K562 (cell line): ENCODE measurements at regions not wholly inside any gene's neighbourhood (a gene's known extent, or its start where the extent isn't known, plus 50 kb on each side); places are given as distances from the start of the nearest gene placed in this dataset.
A peak's percentile ranks its signal among the peaks of the same experiment; 100 is the strongest.

Source experiments
- RAD21 ChIP-seq, 2 experiments: fragments of 250-450 bp in 1 of 2; fragments of 450-650 bp in 1 of 2; sonication (Bioruptor Pico) in 1 of 2; formaldehyde crosslinking in 1 of 2; IDR thresholded peaks in 1 of 2; conservative IDR thresholded peaks in 1 of 2; 2 replicates each; pipeline versions ENCODE4 v1.4.0 to v1.8.0; 2020 to 2022; ENCODE audit warnings: mild to moderate bottlenecking in 2 of 2, moderate library complexity in 1 of 2
- YBX1 ChIP-seq: fragments of 450-650 bp; IDR thresholded peaks from 2 replicates; pipeline ENCODE4 v1.7.1; 2016; ENCODE audit warnings: mild to moderate bottlenecking
- ZNF316 ChIP-seq: fragments of 450-650 bp; IDR thresholded peaks from 2 replicates; pipeline ENCODE4 v1.6.1; 2016
- TF ChIP-seq, protein P1 (sequence below): sonication (generic); formaldehyde crosslinking; IDR thresholded peaks from 2 replicates; pipeline ENCODE4 v1.8.0; 2022; ENCODE audit warnings: missing genetic modification reagents, mild to moderate bottlenecking, borderline replicate concordance
- TF ChIP-seq, protein P2 (sequence below): fragments of 450-650 bp; IDR thresholded peaks from 2 replicates; pipeline ENCODE4 v1.6.1; 2016
- TF ChIP-seq, protein P3 (sequence below): fragments of 250-450 bp; sonication (Bioruptor Pico); IDR thresholded peaks from 2 replicates; pipeline ENCODE4 v1.5.0; 2022; ENCODE audit warnings: mild to moderate bottlenecking
- TF ChIP-seq, protein P4 (sequence below): sonication (generic); formaldehyde crosslinking; IDR thresholded peaks from 2 replicates; pipeline ENCODE4 v1.8.0; 2022; ENCODE audit warnings: mild to moderate bottlenecking, missing genetic modification reagents

DNA sequence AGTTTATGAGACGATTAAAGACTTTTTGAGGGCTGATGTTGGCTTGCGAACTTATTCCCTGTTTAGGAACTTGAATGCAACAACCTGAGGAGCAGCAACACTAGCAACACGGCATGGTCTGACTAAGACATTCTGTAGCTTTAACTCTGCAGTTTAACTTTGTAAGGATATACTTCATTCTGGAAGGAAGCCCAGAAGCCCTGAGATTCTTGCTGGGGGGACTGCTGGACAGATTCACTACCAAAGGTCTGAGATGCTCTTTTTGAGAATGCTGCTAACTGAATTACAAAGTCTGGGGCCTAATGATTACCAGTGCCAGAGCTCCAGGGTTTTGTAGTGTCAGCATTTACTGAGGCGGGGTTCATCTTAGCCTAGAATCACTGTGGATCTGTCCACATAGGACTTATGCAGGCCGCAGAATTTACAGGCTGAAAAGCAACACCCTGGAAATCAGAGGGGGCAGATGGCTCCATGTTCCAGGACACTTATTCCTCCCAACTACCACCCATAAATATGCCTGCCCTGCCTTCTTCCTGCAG, 537.1 kb upstream of the CDH18 start (continued):
- TF ChIP-seq, protein P1, sequence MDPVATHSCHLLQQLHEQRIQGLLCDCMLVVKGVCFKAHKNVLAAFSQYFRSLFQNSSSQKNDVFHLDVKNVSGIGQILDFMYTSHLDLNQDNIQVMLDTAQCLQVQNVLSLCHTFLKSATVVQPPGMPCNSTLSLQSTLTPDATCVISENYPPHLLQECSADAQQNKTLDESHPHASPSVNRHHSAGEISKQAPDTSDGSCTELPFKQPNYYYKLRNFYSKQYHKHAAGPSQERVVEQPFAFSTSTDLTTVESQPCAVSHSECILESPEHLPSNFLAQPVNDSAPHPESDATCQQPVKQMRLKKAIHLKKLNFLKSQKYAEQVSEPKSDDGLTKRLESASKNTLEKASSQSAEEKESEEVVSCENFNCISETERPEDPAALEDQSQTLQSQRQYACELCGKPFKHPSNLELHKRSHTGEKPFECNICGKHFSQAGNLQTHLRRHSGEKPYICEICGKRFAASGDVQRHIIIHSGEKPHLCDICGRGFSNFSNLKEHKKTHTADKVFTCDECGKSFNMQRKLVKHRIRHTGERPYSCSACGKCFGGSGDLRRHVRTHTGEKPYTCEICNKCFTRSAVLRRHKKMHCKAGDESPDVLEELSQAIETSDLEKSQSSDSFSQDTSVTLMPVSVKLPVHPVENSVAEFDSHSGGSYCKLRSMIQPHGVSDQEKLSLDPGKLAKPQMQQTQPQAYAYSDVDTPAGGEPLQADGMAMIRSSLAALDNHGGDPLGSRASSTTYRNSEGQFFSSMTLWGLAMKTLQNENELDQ (CRISPR knock-in tag), result no peak
- TF ChIP-seq, protein P2, sequence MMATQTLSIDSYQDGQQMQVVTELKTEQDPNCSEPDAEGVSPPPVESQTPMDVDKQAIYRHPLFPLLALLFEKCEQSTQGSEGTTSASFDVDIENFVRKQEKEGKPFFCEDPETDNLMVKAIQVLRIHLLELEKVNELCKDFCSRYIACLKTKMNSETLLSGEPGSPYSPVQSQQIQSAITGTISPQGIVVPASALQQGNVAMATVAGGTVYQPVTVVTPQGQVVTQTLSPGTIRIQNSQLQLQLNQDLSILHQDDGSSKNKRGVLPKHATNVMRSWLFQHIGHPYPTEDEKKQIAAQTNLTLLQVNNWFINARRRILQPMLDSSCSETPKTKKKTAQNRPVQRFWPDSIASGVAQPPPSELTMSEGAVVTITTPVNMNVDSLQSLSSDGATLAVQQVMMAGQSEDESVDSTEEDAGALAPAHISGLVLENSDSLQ, result no peak
- TF ChIP-seq YBX1 (no peak), ZNF316 (0 out of 2 replicates have a peak, but pooled peaks have one; percentile 15), RAD21 (CRISPR knock-in tag; conservative IDR thresholded peaks at IDR 0.05 in 1 of 2, IDR thresholded peaks at IDR 0.05 in 1 of 2) (no peak)
- TF ChIP-seq, protein P3, sequence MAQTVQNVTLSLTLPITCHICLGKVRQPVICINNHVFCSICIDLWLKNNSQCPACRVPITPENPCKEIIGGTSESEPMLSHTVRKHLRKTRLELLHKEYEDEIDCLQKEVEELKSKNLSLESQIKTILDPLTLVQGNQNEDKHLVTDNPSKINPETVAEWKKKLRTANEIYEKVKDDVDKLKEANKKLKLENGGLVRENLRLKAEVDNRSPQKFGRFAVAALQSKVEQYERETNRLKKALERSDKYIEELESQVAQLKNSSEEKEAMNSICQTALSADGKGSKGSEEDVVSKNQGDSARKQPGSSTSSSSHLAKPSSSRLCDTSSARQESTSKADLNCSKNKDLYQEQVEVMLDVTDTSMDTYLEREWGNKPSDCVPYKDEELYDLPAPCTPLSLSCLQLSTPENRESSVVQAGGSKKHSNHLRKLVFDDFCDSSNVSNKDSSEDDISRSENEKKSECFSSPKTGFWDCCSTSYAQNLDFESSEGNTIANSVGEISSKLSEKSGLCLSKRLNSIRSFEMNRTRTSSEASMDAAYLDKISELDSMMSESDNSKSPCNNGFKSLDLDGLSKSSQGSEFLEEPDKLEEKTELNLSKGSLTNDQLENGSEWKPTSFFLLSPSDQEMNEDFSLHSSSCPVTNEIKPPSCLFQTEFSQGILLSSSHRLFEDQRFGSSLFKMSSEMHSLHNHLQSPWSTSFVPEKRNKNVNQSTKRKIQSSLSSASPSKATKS (CRISPR knock-in tag), result no peak
- TF ChIP-seq, protein P4, sequence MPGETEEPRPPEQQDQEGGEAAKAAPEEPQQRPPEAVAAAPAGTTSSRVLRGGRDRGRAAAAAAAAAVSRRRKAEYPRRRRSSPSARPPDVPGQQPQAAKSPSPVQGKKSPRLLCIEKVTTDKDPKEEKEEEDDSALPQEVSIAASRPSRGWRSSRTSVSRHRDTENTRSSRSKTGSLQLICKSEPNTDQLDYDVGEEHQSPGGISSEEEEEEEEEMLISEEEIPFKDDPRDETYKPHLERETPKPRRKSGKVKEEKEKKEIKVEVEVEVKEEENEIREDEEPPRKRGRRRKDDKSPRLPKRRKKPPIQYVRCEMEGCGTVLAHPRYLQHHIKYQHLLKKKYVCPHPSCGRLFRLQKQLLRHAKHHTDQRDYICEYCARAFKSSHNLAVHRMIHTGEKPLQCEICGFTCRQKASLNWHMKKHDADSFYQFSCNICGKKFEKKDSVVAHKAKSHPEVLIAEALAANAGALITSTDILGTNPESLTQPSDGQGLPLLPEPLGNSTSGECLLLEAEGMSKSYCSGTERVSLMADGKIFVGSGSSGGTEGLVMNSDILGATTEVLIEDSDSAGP (CRISPR knock-in tag), result no peak
